GM18502 (cell line): ENCODE measurements at regions not wholly inside any gene's neighbourhood (a gene's known extent, or its start where the extent isn't known, plus 50 kb on each side); places are given as distances from the start of the nearest gene placed in this dataset.
A peak's percentile ranks its signal among the peaks of the same experiment; 100 is the strongest.
"Not testable (repeated sequence)": the region's sequence is repeated elsewhere in the genome, so short reads cannot be mapped to it uniquely, and the experiment has no call there.

Experiments
- ATAC-seq: cut with Tn5 transposase; IDR thresholded peaks from one replicate; pipeline ENCODE4 v1.9.1; 2021; ENCODE audit warnings: mild to moderate bottlenecking; ENCODE audit not compliant: unreplicated experiment, poor library complexity

DNA sequence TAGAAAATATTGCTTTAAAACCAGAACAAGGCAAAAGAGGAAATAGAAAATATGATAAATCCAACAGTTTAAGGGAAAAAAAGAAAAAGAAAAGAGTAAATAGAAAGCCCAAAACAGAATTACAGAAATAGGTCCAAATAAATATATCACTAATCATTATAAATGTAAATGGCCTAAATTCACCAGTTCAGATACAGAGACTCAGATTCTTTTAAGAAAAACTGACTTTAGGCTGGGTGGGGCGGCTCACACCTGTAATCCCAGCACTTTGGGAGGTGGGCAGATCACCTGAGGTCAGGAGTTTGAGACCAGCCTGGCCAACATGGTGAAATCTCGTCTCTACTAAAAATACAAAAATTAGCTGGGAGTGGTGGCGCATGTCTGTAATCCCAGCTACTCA lies 79.7 kb upstream of the RASGRP1 start:
- ATAC-seq = not testable (repeated sequence)

DNA sequence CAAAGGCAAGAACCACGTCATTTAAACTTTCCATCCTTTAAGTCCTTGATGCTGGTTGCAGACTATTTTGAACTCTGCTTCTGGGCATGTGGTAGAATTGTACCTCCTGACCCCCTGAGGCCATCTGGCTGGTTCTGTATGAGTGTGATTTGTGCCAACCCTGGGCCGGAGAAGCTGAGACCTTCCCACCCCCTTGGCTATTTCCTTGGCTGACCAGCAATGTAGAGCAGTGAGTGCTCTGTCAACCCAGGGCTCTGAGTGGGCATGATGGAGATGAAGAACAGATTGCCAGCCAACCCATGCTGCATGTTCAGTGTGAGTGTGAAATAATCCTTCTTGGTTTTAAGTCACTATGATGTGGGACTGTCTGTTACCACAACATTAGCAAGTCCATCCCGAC lies 82.1 kb upstream of the RASGRP1 start:
- ATAC-seq = no peak

DNA sequence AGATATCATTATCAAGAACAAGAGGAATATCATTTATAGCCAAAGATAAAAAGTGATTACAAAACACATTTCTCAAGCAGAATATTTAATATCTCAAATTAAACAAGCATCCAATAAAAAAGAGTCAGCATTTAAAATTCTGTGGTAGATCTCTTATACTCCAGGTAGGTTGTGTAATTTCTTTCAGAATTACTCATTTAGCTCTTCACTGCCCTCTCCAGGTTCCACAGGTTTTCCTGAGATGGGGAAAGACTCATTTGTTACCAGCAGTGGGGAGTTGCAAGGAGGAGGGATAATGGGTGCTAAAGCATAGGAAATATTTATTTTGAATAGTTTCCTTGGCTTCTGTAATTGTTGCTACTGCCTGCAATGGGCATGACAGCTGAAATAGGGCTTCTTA lies 83.1 kb upstream of the RASGRP1 start:
- ATAC-seq = no peak

DNA sequence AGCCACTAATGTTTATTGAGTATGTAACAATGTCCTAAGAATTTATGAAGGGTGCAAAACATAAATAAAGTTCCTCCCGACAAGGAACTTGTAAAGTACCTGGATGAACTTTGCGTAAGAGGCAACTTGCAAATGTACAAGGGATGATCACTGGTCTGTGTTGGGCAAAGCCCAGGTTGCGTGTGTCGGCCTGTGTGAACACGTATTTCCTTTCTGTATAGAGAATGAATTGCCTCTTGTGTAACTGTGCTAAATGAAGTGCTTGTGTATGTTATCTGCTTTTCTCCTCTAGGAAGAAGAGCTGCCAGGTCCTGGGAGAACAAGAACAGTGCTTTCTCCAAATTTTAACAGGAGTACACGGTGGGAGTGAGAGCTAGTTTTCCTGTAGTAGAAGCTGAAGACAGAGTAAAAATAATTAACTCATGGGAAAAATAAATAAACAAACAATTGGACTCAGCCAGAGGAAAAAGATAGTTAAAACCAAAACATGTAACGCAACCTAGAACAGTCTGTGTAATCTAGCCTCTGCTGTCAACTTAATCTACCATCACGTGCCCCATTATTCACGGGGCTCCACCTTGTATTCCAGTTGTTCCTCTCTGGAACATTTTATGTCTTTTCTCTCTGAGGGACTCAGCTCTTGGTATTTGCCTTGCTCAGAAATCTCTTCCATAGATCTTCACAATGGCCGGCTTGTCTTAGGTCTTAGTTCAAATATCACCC lies 83.7 kb upstream of the RASGRP1 start:
- no peak for ATAC-seq

DNA sequence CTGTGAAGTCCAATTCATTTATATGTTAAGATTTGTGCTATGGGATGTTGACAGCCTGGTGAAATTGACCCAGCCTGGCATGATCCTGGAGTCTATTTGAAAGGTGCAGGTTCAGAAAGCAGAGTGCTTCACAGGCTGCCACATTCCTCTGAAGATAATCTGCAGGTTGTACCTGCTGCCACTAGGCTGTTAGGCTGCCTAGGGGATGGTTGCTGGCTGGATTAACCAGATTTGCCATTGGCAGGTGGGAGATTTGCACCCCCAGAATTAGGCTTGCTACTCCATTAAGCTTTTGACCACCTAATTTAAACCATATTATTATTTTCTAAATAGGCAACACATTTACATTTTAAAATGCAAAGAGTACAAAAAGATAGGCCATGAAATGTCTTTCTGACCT lies 85.8 kb upstream of the RASGRP1 start:
- ATAC-seq = no peak

DNA sequence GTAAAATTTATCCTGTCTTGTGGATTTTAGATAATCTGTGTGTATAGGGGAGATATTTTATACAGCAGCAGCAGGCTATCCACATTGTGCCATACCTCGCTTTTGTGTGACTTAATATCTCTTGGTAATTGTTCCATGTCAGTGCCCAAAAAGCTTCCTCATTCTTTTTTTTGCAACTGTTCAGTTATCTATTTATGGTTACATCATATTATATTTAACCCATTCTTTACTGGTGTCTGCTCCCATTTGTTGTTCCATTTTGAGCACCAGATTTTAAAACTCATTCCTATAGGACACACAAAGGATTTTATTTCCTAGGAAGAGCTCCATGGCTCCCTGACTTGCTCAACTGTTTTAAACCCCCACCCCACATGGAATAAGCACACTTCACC lies 86.3 kb upstream of the RASGRP1 start:
- no peak for ATAC-seq

DNA sequence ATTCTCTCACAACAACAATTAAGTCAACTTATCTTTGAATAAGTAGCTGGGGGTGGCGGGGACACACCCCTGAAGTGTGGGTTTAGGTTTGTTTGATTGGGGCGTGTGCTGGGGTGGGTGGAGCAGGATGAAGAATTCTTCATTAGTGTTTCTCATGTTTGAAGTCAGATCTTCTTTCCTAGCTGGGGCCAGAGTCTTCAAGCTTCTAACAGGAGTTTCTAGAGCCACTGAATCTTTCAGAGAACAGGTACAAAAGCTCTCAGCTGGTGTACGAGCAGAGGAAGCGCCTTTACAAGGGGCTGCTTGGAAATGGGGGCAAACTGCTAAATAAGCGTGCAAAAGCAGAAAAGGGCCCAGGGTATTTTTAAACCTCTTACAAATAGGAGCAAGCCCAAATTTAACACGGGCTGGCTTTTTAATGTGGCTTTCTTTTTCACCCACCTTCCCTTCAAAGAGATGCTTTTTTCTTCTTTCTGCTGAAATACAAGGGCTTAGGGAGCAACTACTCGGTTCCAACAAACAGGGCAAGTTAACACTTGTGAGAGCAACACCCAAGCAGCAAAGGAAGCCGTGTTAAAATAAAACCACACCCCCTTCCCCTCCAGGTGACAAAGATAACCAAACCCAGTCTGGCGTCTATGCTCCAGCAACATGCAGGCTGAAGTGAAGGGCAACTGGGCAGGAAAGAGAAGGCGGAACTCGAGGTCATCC lies 86.9 kb upstream of the RASGRP1 start:
- no peak for ATAC-seq

DNA sequence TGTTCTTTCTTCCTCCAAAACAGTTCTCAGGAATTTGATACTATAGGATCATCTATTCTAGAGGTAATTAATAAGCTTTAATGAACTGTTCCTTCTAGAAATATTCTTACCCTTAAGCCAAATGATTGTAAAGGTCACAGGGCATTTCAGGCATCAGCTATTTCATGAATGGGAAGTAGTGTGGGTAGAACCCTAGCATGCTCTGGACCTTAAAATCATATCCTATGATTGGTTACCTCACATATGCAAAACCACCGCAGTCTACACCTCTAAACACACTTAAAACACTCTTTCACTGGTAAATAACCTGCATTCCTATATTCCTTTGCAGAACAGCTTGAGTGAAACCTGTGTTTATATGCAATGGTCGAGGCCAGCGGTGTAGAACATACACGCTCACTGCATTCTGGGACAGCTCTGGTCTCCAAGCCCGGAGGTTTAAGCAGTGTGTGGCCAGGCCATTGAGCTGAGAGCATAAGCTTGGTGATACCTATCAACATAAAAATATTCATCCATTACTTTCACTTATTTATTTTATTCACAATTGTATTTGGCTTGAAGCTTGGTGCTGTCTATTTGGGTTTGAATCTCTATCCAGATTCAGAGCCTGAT lies 87.7 kb upstream of the RASGRP1 start:
- ATAC-seq = no peak

DNA sequence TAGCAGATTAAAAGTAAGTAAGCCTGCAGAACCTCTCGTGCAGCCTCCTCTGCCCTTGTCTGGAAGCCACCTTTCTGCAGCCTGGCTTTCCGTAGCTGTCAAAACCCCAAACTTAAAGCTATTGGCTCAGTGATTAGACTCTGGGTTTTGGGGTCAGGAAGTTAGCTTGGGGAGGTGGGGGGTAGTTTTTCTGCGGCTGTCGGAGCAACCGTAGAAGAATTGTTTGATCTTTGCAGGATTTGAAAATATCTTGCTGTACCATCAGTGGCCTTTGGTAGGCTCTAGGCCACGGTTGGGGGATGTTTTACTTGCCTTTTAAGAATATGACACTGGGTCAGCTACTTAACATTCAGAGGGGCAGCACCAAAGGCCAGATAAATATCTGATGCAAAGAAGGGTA lies 88.4 kb upstream of the RASGRP1 start:
- no peak for ATAC-seq

DNA sequence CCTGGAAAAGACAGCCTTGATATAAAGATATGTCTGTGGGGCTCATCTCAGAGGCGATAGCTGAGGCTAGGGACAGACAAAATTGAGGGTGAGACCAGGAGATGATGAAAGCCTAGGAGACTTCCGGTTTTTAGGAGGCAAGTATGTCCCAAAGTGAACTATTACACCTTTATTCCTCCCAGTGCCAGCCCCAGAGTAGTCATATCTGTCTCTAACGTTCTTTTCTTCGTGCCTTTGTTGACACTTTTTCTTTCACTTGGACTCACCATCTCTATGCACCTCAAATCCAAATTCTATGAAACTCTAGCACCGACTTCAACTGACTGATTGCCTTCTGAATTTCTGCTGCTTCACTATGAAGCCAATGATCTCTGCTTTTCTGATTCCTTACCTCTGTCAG lies 93.8 kb upstream of the RASGRP1 start:
- no peak for ATAC-seq

DNA sequence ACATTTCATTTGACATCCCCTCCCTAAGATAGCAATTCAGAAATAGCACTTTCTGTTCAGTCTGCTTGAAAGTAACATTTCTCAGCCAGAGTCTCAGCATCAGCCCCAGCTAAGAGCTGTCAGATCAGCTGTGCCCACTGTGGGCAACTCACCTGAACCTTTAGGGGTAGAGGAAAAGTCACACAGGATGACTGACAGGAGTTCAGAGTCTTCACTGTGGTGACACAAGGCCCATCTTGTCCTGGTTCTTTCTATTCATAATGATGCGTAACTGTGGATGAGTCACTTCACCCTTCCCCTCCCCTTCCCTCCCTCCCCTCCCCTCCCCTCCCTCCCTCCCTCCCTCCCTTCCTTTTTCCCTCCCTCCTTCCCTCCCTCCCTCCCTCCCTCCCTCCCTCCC lies 96.1 kb upstream of the RASGRP1 start:
- ATAC-seq = no peak

DNA sequence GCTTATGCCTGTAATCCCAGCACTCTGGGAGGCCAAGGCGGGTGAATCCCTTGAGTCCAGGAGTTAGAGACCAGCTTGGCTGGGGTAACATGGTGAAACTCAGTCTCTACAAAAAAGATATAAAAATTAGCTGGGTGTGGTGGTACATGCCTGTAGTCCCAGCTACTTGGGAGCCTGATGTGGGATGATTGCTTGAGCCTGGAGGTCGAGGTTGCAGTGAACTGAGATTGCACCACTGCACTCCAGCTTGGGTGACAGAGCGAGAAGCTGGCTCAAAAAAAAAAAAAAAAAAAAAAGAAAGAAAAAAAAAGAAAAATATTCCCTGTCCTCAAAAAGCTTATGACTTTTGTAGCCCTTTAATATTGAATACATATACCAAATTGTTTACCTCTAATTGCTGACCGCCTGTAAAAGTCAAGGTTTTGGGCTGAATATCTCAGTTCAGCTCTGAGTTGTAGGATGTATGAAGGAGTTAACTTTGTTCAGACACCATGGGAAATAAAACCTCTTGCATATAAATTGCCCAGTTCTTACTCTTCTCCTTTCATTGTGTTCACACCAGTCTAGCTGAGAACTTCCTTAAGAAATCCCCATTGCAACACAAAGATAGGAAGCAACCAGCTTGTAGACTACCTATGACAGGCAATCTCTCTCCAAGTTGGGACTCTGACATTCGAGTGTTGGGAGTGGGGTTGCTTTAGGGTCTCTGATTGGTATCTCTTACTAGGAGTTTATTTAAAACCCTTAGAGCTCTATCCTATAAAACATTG lies 97.6 kb upstream of the RASGRP1 start:
- no peak for ATAC-seq

DNA sequence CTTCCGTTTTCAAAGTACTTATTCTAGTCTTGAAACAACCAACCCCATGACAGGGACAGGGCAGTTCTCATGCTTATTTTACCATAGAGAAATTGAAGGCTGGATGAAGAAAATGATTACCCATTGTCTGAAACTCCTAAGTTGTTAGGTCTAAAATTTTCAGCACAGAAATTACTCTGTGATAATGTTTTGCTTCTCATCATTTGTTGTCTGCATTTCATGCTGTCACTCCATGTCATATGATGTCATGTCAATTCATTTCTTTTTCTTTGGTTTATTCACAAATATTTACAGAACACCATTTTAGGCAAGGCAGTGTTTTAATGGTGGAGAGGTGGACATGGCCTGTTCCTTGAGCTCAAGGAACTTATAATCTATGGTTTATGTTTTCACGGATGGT lies 98.2 kb upstream of the RASGRP1 start:
- ATAC-seq = no peak

DNA sequence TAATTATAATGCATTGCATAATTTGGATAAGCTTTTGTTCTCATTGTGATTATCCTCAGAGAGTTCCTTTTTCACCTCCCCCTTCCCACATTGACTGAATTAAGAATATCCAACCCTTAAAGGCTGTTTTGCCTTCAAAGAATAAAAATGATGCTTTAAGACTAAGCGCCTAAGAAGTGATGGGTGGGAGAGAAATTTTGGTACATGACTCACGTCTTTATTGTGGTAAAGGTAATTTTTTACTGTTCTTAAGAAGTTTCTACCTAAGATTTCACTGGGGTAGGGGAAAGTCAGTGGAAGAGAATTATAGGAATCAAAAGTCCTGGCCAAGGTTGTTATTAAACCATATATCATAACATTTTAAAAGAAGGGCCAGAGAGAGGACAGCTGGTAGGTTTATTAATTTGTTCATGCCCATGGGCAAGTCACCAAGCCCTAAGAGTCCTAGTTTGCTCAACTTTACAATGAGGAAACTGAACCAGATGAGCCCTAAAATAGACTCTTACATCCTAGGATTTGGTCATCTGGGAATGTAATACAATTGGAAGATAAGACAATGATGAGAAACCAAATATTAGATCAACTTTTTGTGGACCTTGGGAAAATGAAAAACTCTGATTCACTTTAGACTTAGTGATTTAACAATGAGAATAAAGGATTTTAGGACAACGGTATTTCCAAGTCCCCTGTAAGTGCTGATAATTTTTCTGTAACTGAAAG lies 101.1 kb upstream of the RASGRP1 start:
- no peak for ATAC-seq

DNA sequence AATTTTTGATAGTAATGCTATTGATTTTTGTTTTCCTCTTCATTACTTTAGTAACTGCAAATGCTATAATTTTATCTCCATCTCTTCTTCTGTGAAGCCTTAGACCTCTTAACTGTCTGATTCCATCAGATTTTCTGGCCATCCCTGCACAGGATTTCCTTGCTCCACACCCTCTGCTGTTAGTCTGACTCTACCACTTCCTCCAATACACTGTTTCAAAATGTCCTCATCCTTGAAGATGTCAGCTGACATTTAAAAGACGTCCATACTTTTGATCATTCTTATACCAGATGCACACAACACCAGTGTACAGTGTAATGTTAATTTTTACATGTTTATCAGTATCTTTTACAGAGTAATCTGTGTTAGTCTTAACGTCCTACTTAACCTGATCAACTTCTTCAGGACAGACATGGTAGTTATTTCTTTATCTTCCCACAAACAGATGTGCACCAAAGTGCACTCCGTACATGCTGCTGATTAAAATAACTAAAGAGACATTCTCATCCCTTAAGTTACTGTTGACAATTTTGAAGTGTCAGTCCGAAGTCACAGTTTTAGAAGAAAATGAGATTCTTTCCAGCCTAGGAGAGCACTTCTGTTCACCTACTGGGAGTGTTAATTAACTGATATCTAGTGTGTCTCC lies 102.4 kb upstream of the RASGRP1 start:
- ATAC-seq = no peak

DNA sequence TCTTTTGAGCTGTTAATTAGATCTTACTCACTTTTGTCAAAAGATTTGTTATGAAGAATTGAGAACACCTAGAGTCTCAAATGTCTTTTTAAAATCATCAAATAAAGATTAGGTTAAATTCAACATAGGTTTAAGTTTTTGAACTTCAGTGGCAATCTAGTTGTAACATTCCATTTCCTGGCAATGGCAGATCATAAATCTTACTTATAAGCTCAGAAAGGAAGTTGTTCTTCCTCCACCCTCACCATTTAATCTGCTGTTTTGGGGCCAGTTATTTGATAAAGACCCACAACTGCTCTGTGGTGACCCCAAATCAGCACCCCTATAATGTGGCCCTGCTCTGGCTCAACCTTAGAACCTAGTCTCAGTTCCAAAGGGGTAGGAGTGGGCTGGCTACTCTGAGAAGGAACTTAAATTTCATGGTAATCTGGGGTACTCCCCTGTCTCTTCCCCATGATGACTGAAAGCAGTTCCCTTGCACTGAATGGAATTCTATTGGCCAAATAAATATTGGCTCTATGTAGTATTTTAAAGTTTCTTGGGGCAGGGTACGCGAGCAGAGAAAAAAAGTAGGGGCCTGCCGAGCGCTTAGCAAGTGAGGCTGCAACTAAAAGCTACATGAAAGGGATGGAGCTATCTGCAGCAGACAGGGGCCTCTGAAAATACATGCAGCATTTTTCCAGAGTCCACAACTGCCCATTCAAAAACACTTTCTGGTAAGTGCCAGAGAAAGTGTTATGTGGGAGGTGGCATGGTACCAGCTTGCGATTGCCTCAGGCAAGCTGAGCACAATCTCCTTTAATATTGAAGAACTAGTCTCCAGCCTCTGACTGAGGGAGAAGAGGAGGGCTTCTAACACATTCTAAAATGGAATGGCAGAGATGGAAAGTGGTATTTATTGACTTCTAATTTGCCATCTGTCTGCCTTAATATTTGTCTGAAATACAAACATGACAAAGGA lies 103.6 kb upstream of the RASGRP1 start:
- ATAC-seq = no peak

DNA sequence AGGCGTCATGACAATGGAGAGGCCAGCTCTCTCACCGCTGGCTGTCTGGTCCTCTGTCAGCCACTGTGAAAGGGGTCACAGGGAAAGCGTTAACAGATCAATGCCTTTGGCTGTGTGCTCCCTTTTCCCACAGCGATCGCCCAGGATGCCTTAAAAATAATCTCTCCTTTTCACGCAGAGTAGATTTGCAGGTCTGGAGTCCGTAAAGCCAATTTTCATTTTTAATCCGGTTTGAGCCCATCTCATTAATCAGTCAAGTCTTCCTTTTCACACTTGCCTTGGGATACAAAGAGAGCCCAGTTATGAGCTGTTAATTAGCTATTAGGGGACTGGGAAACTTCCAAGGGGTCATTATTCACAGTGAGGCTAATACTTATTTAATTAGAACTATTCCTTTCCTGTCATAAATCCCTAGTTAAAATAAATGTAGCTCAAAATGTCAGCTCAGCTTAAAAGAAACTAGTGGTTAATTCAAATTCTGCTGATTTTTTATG lies 104.3 kb upstream of the RASGRP1 start:
- ATAC-seq = no peak

DNA sequence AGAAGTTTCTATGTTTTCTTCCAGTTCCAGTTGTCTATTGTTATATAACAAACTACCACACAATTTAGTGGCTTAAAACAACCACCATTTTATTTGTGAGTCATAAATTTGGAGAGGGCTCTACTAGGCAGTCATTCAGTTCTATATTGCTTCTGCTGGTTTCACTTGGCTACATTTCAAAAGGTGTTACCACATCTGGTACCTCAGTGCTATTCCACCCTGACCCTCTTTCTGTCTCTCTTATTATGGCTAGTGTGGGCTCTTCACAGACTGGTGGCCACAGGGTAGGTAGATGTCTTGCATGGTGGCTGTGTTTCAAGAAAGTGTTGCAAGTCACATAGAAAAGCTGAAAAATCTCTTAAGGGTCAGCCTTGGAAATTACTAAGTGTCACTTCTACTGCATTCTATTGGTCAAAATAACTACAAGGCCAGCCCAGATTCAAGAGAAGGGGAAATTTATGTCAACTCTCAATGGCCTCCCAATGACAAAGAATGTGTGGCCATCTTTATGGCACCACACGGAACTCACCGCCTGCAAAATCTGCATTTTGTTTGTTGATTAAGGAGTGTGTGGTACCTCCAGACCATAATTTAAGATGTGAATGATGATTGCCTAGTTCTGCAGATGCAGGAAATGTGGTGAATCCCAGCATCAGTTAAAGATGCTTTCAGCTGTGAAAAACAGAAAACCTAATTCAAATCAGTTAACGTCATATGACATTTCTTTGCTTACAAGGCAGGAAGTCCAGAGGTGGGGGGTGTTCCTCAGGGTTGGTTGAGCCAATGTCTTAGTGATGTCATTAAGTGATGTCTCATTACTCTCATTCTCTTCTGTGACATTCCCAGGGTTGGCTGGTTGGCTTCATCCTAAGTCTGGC lies 105.8 kb upstream of the RASGRP1 start:
- ATAC-seq = peak; percentile 55
